Liver (tissue), 8 donors: ENCODE measurements at regions not wholly inside any gene's neighbourhood (a gene's known extent, or its start where the extent isn't known, plus 50 kb on each side); places are given as distances from the start of the nearest gene placed in this dataset.

Source experiments
- DNase-seq: peaks from one replicate; pipeline ENCODE4 v3.0.0-alpha.2; 2017; ENCODE audit warnings: low spot score
- H3K27ac ChIP-seq, 2 donors: one replicate each; pipeline ENCODE4 v1.7.0; 2013; ENCODE audit warnings: inconsistent platforms in 2 of 2, low read length in 2 of 2, control low read depth in 1 of 2, low read depth in 1 of 2, mild to moderate bottlenecking in 1 of 2
- H3K27me3 ChIP-seq, 4 donors: one replicate each; pipeline versions ENCODE4 v1.6.1 to v1.7.0; 2013; ENCODE audit warnings: low read length in 3 of 4, inconsistent platforms in 1 of 4, mild to moderate bottlenecking in 1 of 4, moderate library complexity in 1 of 4; ENCODE audit not compliant: control insufficient read depth in 4 of 4, insufficient read depth in 4 of 4
- H3K36me3 ChIP-seq, 4 donors: one replicate each; pipeline versions ENCODE4 v1.6.1 to v1.7.0; 2013; ENCODE audit warnings: low read length in 3 of 4, mild to moderate bottlenecking in 3 of 4, low read depth in 1 of 4, moderate library complexity in 1 of 4; ENCODE audit not compliant: control insufficient read depth in 4 of 4, insufficient read depth in 3 of 4
- H3K4me1 ChIP-seq, 4 donors: one replicate each; pipeline versions ENCODE4 v1.6.1 to v1.7.0; 2013; ENCODE audit warnings: low read length in 3 of 4, mild to moderate bottlenecking in 3 of 4, moderate library complexity in 1 of 4; ENCODE audit not compliant: control insufficient read depth in 4 of 4, insufficient read depth in 4 of 4
- H3K4me3 ChIP-seq, 3 donors: one replicate each; pipeline versions ENCODE4 v1.6.1 to v1.7.0; 2013; ENCODE audit warnings: low read length in 3 of 3, control low read depth in 1 of 3, low read depth in 1 of 3, mild to moderate bottlenecking in 1 of 3
- H3K9ac ChIP-seq, 2 donors: one replicate each; pipeline ENCODE4 v1.7.0; 2013; ENCODE audit warnings: low read length in 2 of 2, mild to moderate bottlenecking in 2 of 2, moderate library complexity in 2 of 2, control low read depth in 1 of 2, low read depth in 1 of 2
- H3K9me3 ChIP-seq, 4 donors: one replicate each; pipeline versions ENCODE4 v1.6.1 to v1.7.0; 2013; ENCODE audit warnings: low read length in 3 of 4; ENCODE audit not compliant: control insufficient read depth in 4 of 4
- ATF3 ChIP-seq: IDR thresholded peaks from 2 replicates; pipeline ENCODE4 v1.6.1; 2016; ENCODE audit warnings: antibody characterized with exemption
- CTCF ChIP-seq: fragments of 150-350 bp; IDR thresholded peaks from 2 replicates; pipeline ENCODE4 v1.5.1; 2017; ENCODE audit warnings: improper control_type of control experiment, low read depth, low read length; ENCODE audit not compliant: missing input control
- EGR1 ChIP-seq, 2 donors: IDR thresholded peaks; 2 replicates each; pipeline ENCODE4 v1.6.1; 2016 to 2018; ENCODE audit warnings: antibody characterized with exemption in 2 of 2, low read depth in 2 of 2
- FOXA1 ChIP-seq: IDR thresholded peaks from 2 replicates; pipeline ENCODE4 v1.6.1; 2016; ENCODE audit warnings: antibody characterized with exemption
- GABPA ChIP-seq, 2 donors: IDR thresholded peaks in 1 of 2; conservative IDR thresholded peaks in 1 of 2; 2 replicates each; pipeline ENCODE4 v1.6.1; 2016; ENCODE audit warnings: antibody characterized with exemption in 2 of 2, mild to moderate bottlenecking in 1 of 2, moderate library complexity in 1 of 2
- JUND ChIP-seq, 2 donors: IDR thresholded peaks; 2 replicates each; pipeline ENCODE4 v1.6.1; 2016; ENCODE audit warnings: antibody characterized with exemption in 2 of 2
- MAX ChIP-seq: IDR thresholded peaks from 2 replicates; pipeline ENCODE4 v1.6.1; 2016; ENCODE audit warnings: antibody characterized with exemption
- NR2F2 ChIP-seq: IDR thresholded peaks from 2 replicates; pipeline ENCODE4 v1.6.1; 2016; ENCODE audit warnings: antibody characterized with exemption
- RAD21 ChIP-seq, 2 donors: IDR thresholded peaks; 2 replicates each; pipeline ENCODE4 v1.6.1; 2016; ENCODE audit warnings: antibody characterized with exemption in 2 of 2, mild to moderate bottlenecking in 2 of 2
- REST ChIP-seq: IDR thresholded peaks from 2 replicates; pipeline ENCODE4 v1.6.1; 2016; ENCODE audit warnings: antibody characterized with exemption, mild to moderate bottlenecking
- RXRA ChIP-seq, 2 donors: IDR thresholded peaks; 2 replicates each; pipeline ENCODE4 v1.6.1; 2017 to 2018; ENCODE audit warnings: antibody characterized with exemption in 2 of 2, mild to moderate bottlenecking in 1 of 2
- TAF1 ChIP-seq: conservative IDR thresholded peaks from 2 replicates; pipeline ENCODE4 v1.6.1; 2016; ENCODE audit warnings: antibody characterized with exemption, mild to moderate bottlenecking
- YY1 ChIP-seq: IDR thresholded peaks from 2 replicates; pipeline ENCODE4 v1.6.1; 2016; ENCODE audit warnings: antibody characterized with exemption, mild to moderate bottlenecking
- ZBTB33 ChIP-seq: IDR thresholded peaks from 2 replicates; pipeline ENCODE4 v1.6.1; 2016; ENCODE audit warnings: antibody characterized with exemption
- WGBS: extraction: QIAGEN DNeasy Blood & Tissue Kit; methylation state at CpG from one replicate; pipeline ENCODE4 v1.1.7; 2013; 5-methylcytosine and 5-hydroxymethylcytosine counted together
- donor health status: healthy.
- donor health status: healthy.
- donor health status: healthy.
- donor health status: healthy.
- donor health status: healthy.

GRCh38 chr20:48294942-48295341 is 509.7 kb upstream of the SULF2 start:
- no peaks in the 10 kb centered on the region for H3K27me3 ChIP-seq
- WGBS = 48% methylated on average over 5 of the region's 5 CpGs
- DNase-seq = no peak
- H3K36me3 ChIP-seq = no peaks in the 10 kb centered on the region
- no peaks in the 10 kb centered on the region for H3K4me1 ChIP-seq
- H3K9ac ChIP-seq = no peak overlapping the region
- no peaks in the 10 kb centered on the region for H3K9me3 ChIP-seq
- no peak overlapping the region for H3K4me3 ChIP-seq
- TF ChIP-seq JUND (IDR thresholded peaks at IDR 0.05) = no peak
- no peak for TF ChIP-seq RXRA (IDR thresholded peaks at IDR 0.05)
- TF ChIP-seq FOXA1 = no peak
- TF ChIP-seq YY1 = no peak
- no peak for TF ChIP-seq REST
- H3K27ac ChIP-seq = no peak overlapping the region

- no peak overlapping the region for H3K9ac ChIP-seq
- no peaks in the 10 kb centered on the region for H3K9me3 ChIP-seq
- no peak overlapping the region for H3K27ac ChIP-seq
- H3K36me3 ChIP-seq = no peaks in the 10 kb centered on the region
- TF ChIP-seq YY1 (no peak), ZBTB33 (no peak), RAD21 (IDR thresholded peaks at IDR 0.05) (no peak), MAX (no peak), RXRA (IDR thresholded peaks at IDR 0.05) (no peak), TAF1 (no peak), GABPA (IDR thresholded peaks at IDR 0.05 in 1 of 2, conservative IDR thresholded peaks at IDR 0.05 in 1 of 2) (no peak), EGR1 (IDR thresholded peaks at IDR 0.05; ENCODE audit: low read depth in 2 of 2) (no peak), JUND (IDR thresholded peaks at IDR 0.05) (no peak)
- H3K4me3 ChIP-seq = no peak overlapping the region
- WGBS = 79% methylated on average over 5 of the region's 5 CpGs
- peaks cover 0 to 3% (median 0%) of the 10 kb centered on the region in 4 donors for H3K27me3 ChIP-seq
- H3K4me1 ChIP-seq = no peaks in the 10 kb centered on the region
- DNase-seq = no peak
These were observed 508.9 kb upstream of the SULF2 start for GRCh38 chr20:48294196-48294595.

GRCh38 chr20:48293671-48294070 is 508.4 kb upstream of the SULF2 start:
- Histone ChIP-seq H3K36me3 (no peaks in the 10 kb centered on the region), H3K27ac (no peak overlapping the region), H3K27me3 (peaks cover 0 to 3% (median 0%) of the 10 kb centered on the region in 4 donors), H3K9ac (no peak overlapping the region), H3K9me3 (no peaks in the 10 kb centered on the region), H3K4me1 (no peaks in the 10 kb centered on the region), H3K4me3 (no peak overlapping the region)
- DNase-seq = no peak
- WGBS = 81% methylated on average over 4 of the region's 4 CpGs
- TF ChIP-seq NR2F2 (no peak), EGR1 (IDR thresholded peaks at IDR 0.05; ENCODE audit: low read depth in 2 of 2) (no peak), ATF3 (no peak), ZBTB33 (no peak), RXRA (IDR thresholded peaks at IDR 0.05) (no peak), CTCF (no peak)
